GM19023 (cell line): ENCODE measurements at regions not wholly inside any gene's neighbourhood (a gene's known extent, or its start where the extent isn't known, plus 50 kb on each side); places are given as distances from the start of the nearest gene placed in this dataset.

Experiments used
- ATAC-seq: cut with Tn5 transposase; IDR thresholded peaks from one replicate; pipeline ENCODE4 v1.9.1; 2021; ENCODE audit warnings: mild to moderate bottlenecking, moderate library complexity; ENCODE audit not compliant: unreplicated experiment

DNA sequence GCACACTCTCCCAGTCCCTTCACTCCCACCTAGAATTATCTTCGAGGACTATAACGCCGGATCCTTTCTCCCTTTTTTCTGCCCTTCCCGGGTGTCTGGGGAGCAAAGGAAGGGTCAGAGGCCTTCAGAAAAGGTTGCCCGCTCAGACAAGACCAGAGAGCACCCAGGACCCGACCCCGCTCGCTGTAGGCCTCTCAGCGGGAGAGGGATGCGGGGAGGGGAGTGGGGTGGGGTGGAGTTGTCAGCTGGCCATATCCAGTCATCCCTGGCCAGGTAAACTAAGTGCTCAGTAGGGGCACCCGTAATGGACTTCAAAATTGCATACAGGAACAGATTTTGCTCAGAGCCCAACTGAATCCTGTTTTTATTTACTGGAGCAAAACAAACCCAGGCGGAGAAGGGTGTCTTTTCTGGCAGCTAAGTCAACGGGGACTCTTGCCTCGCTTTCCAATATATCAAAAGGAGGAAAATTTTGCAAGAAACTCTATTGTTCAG lies 65.0 kb downstream of the NOL4 start:
- no peak for ATAC-seq

DNA sequence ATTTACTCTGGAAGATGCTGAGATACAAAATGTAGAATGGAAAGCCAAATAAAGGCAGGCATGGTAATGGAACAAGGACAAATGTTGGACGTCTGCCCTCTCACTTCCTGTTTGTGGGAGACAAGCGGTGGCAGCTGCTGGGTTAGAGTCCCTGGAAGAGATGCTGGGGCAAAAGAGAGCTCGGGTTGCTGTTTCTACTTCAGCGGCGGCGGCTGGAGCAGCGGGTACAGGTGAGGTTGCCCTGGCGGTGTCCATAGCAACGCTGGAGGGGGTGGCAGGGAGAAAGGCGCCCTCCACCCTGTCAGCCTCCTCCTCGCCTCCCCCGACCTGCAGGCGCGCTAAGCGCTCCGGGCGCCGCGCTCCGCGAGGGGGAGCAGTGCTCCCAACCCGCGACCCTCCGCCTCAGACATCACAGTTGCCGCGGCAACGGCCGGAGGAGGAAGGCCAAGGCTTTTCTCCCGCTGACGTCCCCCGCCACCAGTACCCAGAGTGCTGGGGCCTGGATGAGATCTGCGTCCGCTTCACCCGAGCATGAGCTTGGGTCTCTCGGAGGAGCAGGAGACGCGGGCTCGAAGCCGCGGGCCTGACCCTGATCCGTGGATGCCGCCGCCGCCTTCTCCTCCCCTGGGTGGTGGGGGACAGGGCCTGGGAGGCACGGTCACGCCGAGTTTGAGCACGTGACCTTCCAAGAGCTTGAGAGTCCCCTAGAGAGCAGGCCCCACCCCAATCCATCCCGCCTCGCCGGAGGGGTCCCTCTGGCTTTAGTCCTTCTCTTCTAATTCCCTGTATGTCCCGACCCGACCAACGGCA lies 65.6 kb downstream of the NOL4 start:
- no peak for ATAC-seq

DNA sequence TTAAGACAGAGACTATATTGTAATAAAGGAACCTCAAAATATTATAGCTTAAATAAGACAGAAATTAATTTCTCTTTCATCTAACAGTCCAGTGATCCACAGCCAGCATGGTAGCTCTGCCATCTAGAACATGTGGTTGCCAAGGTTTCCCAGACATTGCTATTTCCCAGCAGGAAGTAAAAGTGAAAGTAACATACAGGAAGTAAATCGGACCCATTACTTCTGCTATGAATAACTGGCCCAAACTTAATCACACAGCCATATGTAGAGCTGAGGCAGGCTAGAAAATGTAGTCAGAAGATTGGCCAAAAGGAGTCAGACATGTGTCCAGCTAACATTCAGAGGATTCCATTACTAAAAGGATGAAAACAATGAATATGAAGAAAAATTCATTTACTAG lies 71.0 kb downstream of the NOL4 start:
- no peak for ATAC-seq

DNA sequence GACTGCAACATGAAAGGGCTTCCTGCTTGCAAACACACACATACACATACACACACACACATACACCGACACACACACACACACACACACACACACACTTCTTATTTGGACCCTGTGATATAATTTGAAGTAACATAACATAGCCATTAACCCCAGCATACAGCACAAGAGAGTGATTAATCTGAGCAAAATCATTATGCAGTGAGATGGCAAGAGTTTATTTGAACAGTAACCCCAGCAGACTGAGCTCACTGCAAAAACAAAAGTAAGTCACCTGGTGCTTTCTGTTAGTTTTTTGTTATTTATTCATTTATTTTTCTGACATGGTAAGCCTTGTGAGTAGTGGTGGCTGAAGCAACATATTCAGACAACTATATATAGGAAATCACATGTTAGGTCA lies 93.7 kb downstream of the NOL4 start:
- ATAC-seq: no peak

DNA sequence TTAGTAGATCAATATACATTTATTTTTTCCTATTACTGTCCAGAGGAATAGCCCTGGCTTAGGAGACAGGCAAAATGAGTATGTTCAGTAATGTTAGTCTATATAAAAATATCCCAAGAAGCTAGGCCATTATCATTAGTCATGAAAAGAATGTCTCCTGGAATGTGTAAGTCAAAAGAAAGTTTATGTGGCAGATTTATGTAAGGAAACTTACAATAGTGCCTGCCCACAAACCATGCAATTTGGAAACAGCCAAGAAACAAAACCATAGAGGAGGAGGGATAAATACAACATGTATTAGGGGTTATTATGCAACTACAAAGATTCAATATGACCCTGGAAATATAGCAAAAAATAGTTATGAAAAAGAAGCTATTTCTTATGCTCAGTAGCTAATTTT lies 96.3 kb downstream of the NOL4 start:
- no peak for ATAC-seq

DNA sequence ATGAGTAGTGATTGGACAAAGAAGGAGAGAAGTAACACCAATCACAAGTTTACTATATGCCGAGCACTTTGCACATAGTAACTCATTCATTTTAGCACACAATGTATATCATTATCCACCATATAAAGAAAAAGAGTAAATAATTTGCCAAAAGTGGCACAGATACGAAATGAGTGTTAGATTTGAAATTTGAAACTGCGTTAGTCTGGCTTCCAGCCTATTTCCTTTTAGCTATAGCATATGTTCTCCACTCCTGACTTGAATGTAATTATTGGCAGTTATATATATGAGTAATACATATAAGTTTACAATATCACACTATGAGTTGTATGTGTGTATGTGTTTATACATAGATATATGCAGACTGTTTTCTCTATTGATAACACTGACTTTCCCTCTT lies 98.6 kb downstream of the NOL4 start:
- ATAC-seq: no peak

DNA sequence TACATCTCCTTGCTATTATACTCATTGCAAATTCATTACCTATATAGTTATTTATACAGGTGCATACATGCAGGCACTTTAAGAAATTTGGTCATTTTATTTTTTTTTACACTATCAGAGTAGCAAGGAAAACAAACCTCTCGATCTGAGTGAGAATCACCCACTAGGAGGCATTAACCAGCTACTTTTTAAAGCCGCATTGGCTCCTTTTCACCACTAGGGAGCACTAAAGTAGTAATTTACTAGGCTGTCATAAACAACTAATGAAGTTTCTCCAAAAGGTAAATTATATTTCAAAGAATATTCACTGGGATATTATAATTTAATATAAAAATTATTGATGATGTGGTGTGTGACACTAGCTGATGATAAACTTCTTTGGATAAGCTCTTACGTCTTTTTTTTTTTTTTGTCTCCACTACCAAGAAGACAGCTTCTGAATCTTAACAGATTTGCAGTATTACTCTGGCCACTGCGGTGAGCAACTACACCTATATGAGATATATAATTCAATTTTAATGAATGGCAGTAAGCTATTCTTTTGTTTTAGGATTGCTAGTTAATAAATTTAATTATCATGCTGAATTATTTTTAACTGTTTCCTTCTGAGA lies 101.9 kb downstream of the NOL4 start:
- ATAC-seq: peak; percentile 96

DNA sequence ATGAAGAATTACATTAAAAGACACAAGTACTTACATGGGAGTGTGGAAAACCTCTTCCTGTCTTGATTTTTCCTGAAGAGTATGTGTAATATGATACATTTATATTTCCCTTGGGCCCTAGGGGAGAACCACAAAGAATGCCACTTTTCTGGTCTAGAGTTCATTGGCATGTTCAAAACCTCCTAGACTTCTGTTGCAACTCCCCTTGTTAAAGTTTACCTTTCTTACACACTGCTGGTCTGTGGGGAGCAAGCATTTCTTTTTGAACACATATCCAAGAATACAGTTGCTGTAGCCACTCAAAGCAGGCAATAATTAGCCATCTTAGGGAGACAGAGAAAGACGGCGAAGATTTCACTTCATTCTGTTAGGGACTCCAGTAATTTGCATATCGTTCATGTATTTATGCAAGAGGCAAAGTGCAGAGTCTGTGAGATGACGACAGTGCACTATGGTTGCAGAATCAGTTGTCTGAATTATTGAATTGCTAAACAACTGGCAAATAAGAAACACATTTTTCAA lies 103.5 kb downstream of the NOL4 start:
- no peak for ATAC-seq

DNA sequence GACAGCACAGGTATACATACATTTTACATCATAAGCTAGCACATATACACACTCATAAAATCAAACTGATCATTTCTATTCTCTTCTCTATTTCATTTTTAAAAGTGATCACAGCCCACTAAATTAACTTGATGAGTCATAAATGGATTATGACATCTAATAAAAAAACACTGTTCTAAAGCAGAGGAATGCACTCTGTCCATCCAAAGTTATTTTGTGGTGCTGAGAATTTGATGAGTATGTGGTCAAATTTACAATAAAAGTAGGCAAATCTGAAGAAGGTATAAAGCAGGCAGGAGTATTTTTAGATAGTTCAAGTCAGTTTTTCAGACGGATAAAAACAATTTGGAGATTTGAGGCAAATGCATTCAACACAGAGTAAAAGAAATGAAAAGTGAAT lies 104.4 kb downstream of the NOL4 start:
- no peak for ATAC-seq

DNA sequence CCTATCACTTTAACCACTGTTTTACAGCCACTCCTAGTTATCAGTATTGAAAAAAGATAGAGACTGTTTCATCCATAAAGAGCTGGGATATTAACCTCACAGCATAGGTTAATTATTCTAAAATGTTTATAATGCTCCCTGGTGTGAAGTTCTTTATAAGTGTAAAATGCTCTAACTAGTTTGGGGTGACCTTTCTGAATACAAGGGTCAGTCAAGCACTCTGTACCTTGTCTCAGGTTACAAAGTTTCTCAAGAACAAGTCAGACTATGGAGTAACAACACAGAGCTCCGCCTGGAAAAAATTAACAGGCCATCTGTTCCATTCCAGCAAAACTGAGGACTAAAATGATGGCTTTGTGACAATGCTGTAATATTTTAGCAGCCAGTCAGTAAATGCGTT lies 107.4 kb downstream of the NOL4 start:
- ATAC-seq: no peak

DNA sequence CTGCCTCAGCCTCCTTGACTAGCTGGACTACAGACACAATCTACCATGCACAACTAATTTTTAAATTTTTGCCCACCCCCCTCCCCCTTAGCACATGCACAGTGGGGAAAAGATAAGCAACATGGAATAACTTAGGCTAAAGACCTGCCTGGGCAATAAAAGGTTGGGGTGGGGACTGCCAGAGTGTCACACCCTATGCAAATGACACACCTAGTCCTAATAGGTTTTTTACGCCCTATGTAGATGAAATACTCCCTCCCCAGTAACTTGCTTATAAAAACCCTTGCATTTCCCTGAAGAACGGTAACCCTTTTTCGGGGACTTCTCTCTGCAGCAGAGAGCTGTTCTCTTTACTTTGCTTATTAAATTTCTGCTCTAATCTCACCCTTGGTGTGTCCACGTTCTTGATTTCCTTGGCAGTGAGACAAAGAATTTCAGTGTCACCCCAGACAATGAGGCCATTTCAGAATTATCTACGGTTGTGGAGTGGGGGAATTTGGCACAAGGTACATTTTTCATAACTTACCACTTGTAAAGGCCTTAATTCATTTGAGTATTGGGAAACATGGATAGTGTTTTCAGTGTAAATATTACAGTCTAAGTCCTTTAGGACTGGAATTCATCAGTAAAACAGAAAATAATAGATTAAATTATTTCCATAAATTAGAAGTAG lies 109.2 kb downstream of the NOL4 start:
- no peak for ATAC-seq

DNA sequence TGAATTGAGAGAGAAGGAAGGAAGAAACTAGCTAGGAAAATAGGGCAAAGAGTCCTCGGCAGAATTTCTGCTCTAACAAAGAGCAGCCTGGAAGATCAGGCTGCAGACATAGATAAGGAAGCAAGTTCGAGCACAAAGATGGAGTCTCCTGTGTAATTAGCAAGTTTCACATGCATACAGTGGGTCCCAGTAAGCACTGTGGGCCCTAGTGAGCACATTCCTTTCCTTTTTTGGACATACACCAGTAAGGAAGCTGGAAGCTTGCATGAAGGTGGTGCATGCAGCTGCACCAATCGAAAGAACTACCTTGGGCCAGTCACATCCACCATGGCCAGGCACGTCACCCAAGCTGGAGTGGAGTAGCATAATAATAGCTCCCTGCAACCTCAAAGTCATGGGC lies 109.7 kb downstream of the NOL4 start:
- ATAC-seq: no peak

DNA sequence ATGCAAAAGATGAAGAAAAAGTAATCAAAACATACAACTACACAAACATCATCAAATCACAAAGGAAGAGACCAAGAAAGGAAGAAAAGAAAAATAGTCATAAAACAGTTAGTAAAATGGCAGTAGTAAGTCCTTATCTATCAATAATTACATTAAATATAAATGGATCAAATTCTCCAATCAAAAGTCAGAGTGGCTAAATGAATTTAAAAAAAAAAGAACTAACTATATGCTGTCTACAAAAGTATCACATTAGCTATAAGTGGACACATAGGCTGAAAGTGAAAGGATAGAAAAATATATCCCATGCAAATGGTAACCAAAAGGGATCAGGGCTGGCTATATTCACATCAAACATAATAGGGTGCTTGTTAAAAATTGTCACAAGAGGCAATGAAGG lies 116.5 kb downstream of the NOL4 start:
- no peak for ATAC-seq

DNA sequence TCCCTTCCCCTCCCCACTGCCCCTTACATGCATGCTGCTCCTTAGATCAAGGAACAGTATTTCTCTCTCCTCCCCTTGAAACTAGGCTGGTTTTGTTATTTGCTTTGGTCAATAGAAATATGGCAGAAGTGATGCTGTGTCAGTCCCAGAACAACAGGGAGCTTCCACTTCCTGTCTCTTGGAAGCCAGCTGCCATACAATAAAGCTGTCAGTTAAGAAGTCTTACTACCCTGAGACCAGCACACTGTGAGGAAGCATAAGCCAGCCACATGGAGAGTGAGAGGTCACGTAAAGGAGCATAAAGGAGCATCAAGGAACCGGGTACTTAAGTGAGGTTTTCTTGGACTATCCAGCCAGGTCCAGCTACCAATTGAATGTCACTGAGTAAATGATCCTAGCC lies 126.6 kb downstream of the NOL4 start:
- ATAC-seq: no peak

DNA sequence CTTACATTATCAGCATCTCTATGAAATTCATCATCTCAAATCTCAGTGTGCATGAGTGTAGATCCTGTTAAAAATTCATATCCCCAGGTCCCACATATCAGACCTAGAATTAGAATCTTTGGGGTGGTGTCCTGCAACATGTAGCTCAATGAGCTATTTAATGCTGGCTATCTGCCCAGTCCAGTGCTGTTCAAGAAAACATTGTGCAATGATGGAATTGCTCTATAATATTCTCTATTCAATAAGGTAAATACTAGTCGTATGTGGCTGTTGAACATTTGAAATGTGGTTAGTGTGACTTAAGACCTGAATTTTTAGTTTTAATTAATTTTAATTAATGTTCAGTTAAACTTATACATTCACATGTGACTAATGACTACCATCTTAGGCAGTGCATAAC lies 127.4 kb downstream of the NOL4 start:
- no peak for ATAC-seq

DNA sequence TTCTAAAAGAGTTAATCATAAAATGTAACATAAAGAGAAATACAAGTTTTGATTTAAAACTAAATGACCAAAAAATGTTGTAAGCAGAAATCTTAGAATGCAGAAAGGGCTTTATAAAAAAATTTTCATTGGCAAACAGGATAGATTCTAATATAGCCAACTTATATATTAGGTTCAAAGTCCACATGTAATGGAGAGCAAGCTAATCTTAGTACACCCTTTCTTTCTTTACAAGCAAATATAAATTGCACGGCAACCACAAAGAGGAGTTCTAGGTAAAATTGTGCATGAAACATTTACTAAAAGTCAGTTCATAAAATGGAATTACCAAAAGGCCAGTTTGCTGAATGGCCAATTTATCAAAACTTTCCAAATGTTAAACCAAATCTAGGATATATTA lies 130.6 kb downstream of the NOL4 start:
- no peak for ATAC-seq

DNA sequence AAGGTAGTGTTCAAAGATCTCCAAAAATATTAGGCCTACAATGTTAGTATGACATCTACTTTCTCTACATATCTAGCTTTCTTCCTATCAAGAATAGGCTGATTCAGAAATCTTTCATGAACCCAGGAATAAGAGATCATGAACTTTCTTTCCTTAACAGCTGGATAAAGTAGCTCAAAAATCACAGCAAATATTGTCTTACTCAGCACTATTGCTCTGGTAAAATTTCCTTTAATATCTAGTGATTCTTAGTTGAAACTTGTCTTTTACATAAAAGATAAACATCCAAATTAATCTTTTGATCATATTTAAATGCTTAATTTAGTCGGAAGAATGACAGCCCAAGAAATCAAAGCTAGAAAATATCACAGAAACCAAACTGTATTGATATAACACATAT lies 131.9 kb downstream of the NOL4 start:
- no peak for ATAC-seq

DNA sequence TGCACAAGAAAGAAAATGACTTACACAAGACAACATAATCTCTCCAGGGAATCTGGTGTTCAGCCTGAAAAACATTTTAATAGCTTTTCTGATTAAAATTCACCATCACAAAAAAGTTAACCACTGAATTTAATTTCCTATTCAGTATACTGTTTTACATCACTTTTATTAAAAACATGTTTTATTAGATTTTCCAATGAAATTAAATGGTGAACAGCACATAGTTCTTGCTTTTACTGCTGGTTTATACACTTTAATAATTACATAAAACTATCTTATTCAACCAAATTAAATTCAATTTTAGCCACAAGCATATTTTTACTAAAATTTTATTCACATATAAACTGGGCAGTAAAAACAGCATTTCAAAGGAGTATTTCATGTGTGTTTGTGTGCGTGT lies 138.3 kb downstream of the NOL4 start:
- no peak for ATAC-seq

DNA sequence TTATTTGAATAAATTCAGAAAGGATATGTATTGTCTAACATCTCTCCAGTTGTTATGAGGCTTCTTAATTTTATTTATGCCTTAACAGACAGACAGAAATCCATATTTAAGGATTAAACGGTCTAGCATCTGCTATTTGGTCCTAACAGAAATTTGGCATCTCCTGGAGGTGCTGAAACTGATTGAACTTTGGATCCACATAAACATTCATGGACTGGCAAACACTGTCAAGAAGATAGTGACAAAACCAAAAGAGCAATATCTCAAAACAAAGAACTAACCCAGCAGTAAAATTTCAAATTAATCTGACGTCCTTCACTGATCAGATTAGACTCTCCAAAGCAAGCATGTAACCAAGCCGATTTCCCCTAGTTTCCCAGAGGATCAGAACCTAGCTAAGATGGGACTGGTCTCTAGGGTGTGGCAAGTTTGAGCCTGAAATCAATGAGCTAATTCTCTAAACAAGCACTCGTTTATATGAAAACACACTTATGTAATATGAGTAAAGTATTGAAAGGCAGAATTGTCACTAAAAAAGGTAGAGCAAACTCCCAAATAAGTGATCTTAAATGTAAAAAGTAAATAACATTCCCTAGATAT lies 139.5 kb downstream of the NOL4 start:
- no peak for ATAC-seq

DNA sequence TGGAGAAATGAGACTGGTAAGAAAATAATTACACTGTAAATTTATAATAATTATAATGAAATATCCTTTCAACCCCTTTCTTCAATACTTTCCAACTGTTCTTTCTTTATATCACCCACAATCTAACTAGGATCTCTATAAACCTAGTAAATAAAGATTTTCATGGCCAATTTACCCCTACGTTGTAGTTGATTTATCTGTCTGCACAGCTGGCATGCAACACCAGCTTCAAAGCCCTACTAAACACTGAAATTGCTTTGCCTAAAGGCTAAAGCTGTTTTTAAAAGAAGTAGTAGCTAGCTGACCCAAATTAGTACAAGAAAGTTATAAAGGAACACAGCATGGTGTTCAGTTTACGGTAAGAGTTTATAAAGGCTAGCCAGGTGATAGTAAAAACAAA lies 140.1 kb downstream of the NOL4 start:
- ATAC-seq: no peak

DNA sequence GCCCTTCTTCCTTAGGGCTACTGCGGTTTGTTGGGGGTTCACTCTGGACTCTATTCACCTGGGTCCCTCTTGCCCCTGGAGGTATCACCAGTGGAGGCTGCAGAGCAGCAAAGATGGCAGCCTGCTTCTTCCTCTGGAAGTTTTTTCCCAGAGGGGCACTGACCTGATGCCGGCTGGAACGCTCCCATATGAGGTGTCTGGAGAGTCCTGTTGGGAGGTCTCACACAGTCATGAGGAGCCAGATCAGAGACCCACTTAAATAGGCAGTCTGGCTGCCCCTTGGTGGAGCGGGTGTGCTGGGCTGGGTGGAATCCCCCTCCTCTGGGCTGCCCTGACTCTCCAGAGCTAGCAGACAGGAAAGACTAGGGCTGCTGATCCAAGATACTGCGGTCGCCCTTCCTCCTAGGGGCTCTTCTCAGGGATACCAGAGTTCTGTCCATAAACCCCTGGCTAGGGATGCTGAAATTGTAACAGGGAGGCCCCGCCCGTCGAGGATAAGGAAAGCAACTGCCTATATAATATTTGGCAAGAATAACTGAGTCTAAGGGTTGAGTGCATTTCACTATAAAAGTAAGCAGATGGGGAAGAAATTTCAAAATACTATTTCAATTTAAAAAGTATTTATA lies 140.7 kb downstream of the NOL4 start:
- no peak for ATAC-seq
